Hippocampal formation (tissue), 2 donors: ENCODE measurements at regions not wholly inside any gene's neighbourhood (a gene's known extent, or its start where the extent isn't known, plus 50 kb on each side); places are given as distances from the start of the nearest gene placed in this dataset.

Experiments
- DNase-seq, 2 donors: peaks; one replicate each; lab custom pipeline; 2025; lab: John Stamatoyannopoulos, UW

DNA sequence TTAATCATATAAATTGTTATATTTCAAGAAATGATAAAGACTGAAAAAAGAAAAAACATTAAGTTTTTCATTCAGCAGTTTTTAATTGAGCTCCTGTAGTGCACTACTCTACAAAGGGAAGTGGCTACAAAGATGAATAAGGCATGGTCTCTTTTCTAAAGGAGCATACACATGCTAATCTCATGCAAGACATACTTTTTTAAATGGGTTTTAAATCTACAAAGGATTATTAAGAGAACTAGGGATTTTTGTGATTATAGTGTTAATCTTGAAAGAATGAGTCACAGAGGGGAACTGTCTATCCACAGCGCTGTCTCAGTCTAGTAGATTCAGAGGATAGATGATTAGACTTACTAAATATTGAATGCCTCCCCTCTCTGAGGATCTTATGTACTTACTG, 1722.2 kb downstream of the RPA4 start:
- DNase-seq, result no peak

DNA sequence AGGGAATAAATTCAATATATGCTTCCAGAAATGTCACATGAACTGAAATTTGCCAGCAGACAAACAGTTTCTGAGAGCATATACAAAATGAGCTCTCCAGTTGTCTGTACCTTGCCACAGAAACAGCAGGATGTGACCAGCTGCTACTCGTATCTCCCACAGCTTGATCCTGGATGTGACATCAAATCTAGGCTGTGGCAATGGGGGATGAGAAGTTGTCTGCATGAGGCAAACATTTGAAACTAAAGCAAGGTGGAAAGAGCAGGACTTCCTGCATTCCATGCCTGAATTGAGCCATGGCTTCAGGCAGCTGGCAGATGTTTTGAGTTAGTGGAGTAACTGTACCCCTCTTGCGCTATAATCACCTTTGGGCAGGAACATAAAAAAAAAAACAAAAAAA, 1724.0 kb downstream of the RPA4 start:
- no peak for DNase-seq

DNA sequence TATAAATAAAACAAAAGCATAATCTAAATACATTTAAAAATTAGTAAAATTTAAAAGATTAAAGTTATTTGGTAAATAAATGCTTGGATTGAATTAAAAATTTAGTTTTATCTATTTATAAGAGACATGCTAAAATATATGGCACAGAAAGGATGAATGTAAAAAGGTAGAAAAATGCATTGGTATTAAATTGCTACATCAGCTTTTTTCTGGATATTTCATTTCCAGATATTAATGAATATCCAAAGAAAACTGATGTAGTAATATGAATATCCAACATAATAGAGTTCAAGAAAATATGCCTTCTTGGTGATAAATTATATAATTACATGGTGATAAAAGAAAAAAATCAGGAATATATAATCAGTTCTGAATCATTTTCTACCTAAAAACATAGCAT, 1743.9 kb downstream of the RPA4 start:
- DNase-seq, result no peak

DNA sequence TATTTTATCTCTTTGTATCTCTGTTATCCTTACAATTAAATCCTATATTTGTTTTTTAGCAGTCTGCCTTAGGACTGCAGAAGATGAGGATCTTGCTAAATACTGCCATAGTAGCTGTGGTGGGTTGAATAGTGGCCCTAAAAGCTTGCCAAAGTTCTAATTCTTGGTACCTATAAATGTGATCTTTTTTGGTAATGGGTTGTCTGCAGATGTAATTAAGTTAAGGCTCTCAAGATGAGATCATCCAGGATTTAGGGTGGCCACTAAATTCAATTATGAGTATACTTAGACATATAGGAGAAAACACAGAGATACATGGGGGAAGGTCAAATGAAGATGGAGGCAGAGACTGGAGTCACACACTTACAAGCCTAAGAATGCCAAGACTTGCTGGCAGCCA, 1753.7 kb downstream of the RPA4 start:
- DNase-seq, result no peak

DNA sequence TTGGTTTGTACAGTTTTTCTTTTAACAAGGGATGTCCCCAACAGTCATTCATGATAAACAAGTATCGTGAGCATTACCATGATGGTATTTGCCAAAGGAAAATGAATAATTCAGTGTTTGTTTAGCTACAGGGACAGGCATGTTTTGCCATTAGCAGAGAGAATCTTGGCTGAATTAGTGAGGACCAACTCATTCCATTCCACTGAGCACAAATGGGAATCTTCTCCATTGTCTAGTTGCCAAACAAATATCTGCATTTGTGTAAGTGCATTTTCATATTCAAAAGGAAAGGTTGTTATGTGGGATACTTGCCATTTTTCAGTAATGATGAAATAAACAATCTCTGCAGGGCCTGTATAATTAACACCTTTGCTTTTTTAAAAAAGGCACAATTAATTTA, 1762.6 kb downstream of the RPA4 start:
- no peak for DNase-seq

DNA sequence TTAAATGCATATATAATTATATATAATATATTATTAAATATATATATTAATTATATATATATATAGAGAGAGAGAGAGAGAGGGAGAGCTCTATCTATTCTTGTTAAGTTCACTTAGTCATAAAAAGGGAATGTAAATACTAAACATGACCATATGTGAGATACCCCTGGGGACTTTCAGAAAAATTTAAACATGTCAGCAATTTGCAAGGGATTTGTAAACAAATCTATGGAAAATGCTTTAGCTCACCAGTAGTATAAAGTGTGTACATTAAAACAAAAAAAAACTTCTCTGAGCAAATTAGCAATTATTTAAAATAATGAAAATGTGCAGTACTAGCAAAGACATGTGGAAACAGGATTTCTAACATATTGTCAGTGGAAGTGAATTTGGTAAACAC, 1755.5 kb downstream of the PCDH19 start:
- DNase-seq, result no peak
